Mucosa of stomach (tissue), 1 donor: ENCODE measurements at regions not wholly inside any gene's neighbourhood (a gene's known extent, or its start where the extent isn't known, plus 50 kb on each side); places are given as distances from the start of the nearest gene placed in this dataset.

Experiments used
- H3K27me3 ChIP-seq: one replicate; pipeline ENCODE4 v1.7.0; 2013; ENCODE audit warnings: mild to moderate bottlenecking, low read length; ENCODE audit not compliant: control insufficient read depth, insufficient read depth
- H3K36me3 ChIP-seq: one replicate; pipeline ENCODE4 v1.7.0; 2013; ENCODE audit warnings: low read length; ENCODE audit not compliant: control insufficient read depth, insufficient read depth
- H3K4me1 ChIP-seq: one replicate; pipeline ENCODE4 v1.7.0; 2013; ENCODE audit warnings: mild to moderate bottlenecking, low read length; ENCODE audit not compliant: control insufficient read depth, insufficient read depth
- H3K4me3 ChIP-seq: one replicate; pipeline ENCODE4 v1.7.0; 2013; ENCODE audit warnings: low read length
- H3K9ac ChIP-seq: one replicate; pipeline ENCODE4 v1.7.0; 2013; ENCODE audit warnings: mild to moderate bottlenecking, low read length, moderate library complexity
- H3K9me3 ChIP-seq: one replicate; pipeline ENCODE4 v1.7.0; 2013; ENCODE audit warnings: mild to moderate bottlenecking, low read length, moderate library complexity; ENCODE audit not compliant: control insufficient read depth
- donor health status: Pancreatic carcinoma.

DNA sequence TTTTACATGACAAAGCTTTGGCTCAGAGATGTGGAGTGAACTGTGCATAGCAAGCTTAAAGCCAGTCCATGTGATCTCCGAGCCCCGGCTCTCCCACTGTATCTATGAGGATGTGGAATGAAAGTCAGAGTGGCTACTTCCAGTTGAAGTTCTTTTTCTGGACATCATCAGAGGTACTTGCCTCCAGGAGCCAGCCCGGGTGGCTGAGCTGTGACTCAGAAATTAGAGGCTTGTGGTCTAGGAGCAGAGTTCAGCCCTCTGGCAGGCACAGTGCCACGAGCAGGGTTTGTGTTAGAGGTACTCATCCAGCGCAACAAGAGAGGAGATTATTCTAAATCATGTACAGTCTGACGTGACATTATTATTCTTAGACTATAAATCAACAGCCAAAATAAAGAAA lies 322.5 kb downstream of the CDK5RAP2 start:
- Histone ChIP-seq H3K4me3 (no peak overlapping the region), H3K4me1 (no peaks in the 10 kb centered on the region)

DNA sequence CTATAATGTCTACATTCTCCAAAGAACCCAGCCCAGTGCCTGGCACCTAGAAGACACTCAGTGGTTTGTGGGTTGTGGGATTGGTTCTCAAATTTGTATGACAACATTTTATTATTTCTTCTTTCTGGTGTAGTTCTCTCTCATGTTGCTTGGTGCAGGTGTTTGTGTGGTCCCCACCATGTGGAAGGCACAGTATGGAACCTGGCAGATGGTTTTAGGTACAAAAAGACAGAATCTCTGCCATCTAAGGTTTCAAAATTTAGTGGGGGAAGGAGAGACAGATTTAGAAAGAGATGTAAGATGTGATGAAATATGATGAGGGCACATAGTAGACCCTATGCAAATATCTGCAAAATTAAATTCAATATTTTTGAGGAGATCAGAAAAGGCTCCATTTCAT lies 323.8 kb downstream of the CDK5RAP2 start:
- Histone ChIP-seq H3K4me3 (no peak overlapping the region), H3K9ac (no peak overlapping the region), H3K9me3 (no peaks in the 10 kb centered on the region), H3K27me3 (no peaks in the 10 kb centered on the region), H3K4me1 (no peaks in the 10 kb centered on the region), H3K36me3 (no peaks in the 10 kb centered on the region)

More for the DNA sequence above, 322.5 kb downstream of the CDK5RAP2 start:
- H3K9ac ChIP-seq, result no peak overlapping the region
- no peaks in the 10 kb centered on the region for H3K36me3 ChIP-seq
- H3K27me3 ChIP-seq, result no peaks in the 10 kb centered on the region
- H3K9me3 ChIP-seq, result no peaks in the 10 kb centered on the region

DNA sequence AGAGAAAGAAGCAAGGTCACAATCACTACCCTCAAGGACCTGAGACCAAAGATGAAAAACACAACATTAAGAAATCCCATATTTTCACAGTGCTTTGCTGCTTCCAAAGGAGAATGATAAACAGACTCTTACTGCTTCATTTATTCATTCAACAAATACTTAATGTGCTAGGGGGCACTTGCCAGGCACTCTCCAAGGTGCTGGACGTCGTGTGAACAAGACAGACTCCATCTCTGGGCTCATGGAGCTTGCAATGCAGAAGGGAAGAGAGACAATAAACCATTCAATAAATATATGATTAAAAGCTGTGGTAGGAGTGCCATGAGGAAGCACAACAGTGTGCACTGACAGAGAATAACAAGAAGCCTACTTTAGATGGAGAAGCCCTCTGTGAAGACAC lies 327.7 kb downstream of the CDK5RAP2 start:
- Histone ChIP-seq H3K27me3 (no peaks in the 10 kb centered on the region), H3K4me1 (no peaks in the 10 kb centered on the region), H3K9ac (no peak overlapping the region), H3K36me3 (no peaks in the 10 kb centered on the region), H3K4me3 (no peak overlapping the region), H3K9me3 (no peaks in the 10 kb centered on the region)

DNA sequence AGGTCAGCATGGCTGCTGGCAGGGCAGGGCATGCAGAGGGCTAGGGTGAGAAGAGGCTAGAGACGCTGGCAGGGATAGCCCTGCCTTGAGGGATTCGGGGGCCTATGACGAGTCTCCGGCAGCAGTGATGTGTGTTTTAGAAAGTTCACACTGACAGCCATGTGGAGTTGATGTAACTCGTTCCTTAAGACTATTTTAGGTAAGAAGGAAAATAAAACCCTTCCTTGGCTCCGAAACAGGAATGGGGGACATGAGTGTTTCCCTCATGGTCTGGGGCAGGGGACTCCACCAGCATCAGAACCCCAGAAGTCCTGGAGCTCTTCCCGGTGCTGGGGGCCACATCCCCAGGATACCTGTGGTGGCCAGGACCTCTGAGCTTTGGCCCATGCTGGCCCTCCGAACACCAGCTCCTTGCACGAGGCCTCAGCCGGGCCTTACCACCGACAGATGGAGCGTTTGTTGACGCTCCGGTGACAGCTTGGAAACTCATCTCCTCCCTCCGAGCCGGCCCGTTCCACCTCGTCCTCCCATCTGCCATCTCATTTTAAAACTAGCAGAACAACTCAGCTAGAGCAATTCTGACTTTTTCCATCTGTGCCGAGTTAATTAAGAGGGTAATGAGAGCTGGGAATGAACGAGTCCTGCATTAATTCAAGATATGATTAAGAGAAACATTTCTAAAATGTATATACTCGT lies 337.7 kb downstream of the CDK5RAP2 start:
- Histone ChIP-seq H3K9ac (no peak overlapping the region), H3K36me3 (no peaks in the 10 kb centered on the region), H3K4me3 (no peak overlapping the region), H3K4me1 (no peaks in the 10 kb centered on the region), H3K9me3 (no peaks in the 10 kb centered on the region), H3K27me3 (no peaks in the 10 kb centered on the region)

DNA sequence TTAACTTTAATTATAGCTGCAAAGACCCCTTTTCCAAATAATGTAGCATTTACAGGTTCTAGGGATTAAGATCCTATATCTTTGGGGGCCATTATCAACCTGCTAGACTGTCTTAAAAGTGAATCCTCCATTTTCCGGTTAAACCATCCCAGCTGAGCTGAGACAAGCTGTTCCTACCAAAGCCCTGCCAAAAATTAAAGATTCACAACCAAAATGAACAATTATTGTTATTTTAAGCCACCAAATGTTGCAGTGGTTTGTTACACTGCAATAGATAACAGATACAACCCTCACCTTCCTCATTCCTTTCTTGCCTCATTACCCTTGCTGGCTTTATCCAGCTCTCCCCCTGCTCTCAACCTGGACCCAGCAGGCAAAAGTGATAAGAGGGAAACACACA lies 343.4 kb downstream of the CDK5RAP2 start:
- no peaks in the 10 kb centered on the region for H3K4me1 ChIP-seq
- H3K27me3 ChIP-seq, result no peaks in the 10 kb centered on the region
- H3K9ac ChIP-seq, result no peak overlapping the region

DNA sequence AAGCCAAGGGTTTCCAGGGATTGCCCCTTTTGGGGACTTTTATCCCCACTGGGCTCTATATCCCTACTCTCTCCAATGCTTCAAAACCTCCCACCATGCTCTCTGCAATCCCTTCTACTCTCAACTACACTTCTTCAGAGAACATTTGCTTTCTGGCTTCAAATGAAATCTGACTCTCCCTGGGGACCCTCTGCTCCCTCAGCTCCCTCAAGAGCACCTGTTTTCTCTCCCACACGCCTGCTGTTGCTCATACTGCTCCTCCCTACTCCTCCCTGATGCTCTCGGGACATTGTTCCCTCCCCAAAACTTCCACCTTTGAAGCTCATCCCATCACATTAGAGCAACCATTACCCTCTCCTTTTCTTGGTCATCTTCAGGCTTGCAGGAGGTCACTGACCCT lies 344.9 kb downstream of the CDK5RAP2 start:
- no peaks in the 10 kb centered on the region for H3K4me1 ChIP-seq
- no peaks in the 10 kb centered on the region for H3K27me3 ChIP-seq
- H3K36me3 ChIP-seq, result no peaks in the 10 kb centered on the region
- no peak overlapping the region for H3K9ac ChIP-seq
- no peaks in the 10 kb centered on the region for H3K9me3 ChIP-seq
- no peak overlapping the region for H3K4me3 ChIP-seq

More for the DNA sequence above, 343.4 kb downstream of the CDK5RAP2 start:
- no peaks in the 10 kb centered on the region for H3K9me3 ChIP-seq
- H3K4me3 ChIP-seq, result no peak overlapping the region
- no peaks in the 10 kb centered on the region for H3K36me3 ChIP-seq

DNA sequence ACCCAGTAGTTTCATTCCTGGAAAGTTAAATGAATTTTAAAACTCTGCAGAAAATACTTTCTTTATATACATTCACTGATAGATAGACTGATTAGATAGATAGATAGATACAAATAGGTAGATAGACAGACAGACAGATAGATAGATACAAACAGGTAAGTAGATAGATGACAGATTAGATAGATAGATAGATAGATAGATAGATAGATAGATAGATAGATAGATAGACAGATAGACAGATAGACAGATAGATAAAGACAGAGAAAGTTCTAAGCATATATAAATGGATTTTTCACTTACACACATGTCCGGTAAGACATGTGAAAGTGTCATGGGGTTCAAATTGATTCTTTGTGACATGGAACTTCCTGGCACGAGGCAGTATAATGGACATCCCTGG lies 349.7 kb downstream of the CDK5RAP2 start:
- Histone ChIP-seq H3K9me3 (no peaks in the 10 kb centered on the region), H3K4me3 (no peak overlapping the region), H3K9ac (no peak overlapping the region), H3K27me3 (no peaks in the 10 kb centered on the region), H3K36me3 (no peaks in the 10 kb centered on the region), H3K4me1 (no peaks in the 10 kb centered on the region)

DNA sequence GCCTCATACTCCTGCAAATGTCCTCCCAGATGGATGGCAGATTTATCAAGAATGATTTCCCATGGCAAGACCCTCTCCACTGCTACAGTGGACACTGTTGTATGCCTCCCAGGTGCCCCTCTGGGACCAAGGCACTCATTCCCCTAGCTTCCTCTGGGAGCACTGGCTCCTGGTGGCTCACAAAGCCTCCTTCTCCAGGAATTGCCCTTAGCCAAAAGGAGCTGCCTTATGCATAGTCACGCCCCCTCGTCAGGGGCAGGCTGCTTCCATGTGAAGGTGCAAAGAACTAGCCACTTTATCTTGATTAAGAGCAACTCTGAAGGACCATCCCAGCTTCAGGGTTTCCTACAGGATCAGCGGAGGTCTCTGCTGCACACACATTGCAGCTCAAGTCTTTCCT lies 358.1 kb downstream of the CDK5RAP2 start:
- Histone ChIP-seq H3K9ac (no peak overlapping the region), H3K9me3 (no peaks in the 10 kb centered on the region), H3K27me3 (no peaks in the 10 kb centered on the region), H3K36me3 (no peaks in the 10 kb centered on the region), H3K4me1 (no peaks in the 10 kb centered on the region), H3K4me3 (no peak overlapping the region)

DNA sequence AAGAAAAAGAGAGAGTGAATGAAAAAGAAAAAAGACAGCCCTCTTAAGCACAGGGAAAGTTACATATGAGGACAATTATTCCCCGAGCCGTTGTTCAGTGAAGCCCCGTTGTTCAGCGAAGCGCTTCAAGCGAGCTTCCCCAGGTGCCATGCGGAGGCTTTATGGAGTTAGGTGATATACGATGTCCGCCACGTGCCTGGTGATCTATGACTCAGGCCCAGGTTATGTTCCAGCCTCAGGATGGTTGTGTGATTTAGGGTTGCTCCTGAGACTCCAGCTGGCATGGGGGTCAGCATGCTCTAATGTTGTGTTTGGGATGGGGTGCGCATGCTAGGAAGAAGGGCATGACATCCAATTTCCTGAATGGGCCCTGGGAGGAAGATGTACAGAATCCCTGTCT lies 365.6 kb downstream of the CDK5RAP2 start:
- no peaks in the 10 kb centered on the region for H3K4me1 ChIP-seq
- H3K4me3 ChIP-seq, result no peak overlapping the region
- no peaks in the 10 kb centered on the region for H3K9me3 ChIP-seq
- H3K9ac ChIP-seq, result no peak overlapping the region
- H3K27me3 ChIP-seq, result no peaks in the 10 kb centered on the region
- H3K36me3 ChIP-seq, result no peaks in the 10 kb centered on the region

DNA sequence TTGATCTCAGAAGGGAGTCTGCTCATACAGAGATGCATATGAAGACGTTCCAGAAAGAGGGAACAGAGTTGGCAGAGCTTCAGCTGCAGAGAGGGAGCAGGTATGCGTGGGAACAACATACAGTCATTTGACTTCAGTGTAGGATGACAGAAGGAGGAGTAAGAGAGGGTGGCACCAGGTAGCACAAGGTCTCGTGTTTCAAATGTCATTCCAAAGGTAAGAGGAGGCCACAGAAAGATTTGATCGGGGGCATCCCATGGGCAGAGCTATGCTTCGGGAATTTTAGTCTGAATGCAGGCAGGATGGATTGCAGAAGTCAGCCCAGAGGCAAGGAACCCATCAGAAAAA lies 367.1 kb downstream of the CDK5RAP2 start:
- Histone ChIP-seq H3K9ac (no peak overlapping the region), H3K9me3 (no peaks in the 10 kb centered on the region), H3K36me3 (no peaks in the 10 kb centered on the region), H3K4me3 (no peak overlapping the region), H3K4me1 (no peaks in the 10 kb centered on the region), H3K27me3 (no peaks in the 10 kb centered on the region)

DNA sequence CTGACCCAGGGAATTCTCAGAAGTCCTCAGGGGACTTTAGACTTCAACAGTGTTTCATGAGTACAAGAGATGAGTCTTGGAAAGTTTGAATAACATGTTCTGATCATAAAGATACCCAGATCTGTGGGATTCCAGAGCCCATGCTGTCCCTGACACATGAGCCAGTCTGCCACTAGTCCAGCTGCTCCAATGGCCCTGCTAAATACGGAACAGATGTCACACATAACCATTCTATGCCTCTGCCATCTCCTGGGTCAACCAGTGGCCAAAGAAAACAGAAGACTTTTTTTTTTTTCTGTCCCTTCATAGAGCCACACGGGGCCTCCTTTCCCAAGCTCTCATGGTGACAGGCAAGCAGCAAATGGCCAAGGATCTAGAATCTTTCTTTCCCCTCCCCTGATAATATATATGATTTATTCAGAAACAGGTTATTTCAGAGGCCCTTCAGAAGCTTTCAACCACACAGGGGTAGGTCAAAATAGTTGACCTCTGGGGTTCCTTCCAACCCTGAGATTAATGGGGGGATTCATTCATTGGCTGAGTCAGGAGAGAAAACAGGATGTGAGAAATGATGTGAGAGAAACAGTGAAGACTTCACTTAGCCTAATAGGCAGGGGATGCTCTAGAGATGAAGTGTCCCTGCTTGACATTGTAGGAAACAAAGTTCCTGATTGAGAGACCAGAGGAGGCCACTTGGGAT lies 367.7 kb downstream of the CDK5RAP2 start:
- Histone ChIP-seq H3K36me3 (no peaks in the 10 kb centered on the region), H3K27me3 (no peaks in the 10 kb centered on the region), H3K4me3 (no peak overlapping the region), H3K4me1 (no peaks in the 10 kb centered on the region), H3K9ac (no peak overlapping the region), H3K9me3 (no peaks in the 10 kb centered on the region)

DNA sequence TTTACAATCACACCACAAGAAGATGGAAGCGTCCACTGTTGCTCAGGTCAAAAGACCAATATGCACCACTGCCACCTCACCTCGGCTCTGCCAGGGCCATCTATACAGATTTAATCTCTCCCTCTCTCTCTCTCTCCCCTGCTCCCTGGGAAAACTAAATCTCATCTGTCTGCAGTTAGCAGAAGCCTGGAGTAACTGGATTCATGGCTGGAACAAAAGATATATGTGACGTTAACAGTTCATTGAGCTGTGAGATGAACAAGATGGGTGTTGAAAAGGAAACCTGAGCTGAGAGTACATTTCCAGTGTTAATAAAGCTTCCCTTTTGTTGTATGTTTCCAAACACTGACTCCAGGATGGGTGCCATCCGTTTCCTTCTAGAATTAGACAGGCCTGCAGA lies 369.7 kb downstream of the CDK5RAP2 start:
- H3K9me3 ChIP-seq, result no peaks in the 10 kb centered on the region
- H3K27me3 ChIP-seq, result no peaks in the 10 kb centered on the region
- no peak overlapping the region for H3K4me3 ChIP-seq
- no peaks in the 10 kb centered on the region for H3K4me1 ChIP-seq
- H3K9ac ChIP-seq, result no peak overlapping the region
- H3K36me3 ChIP-seq, result no peaks in the 10 kb centered on the region
